ENCODE measurements at regions not wholly inside any gene's neighbourhood (a gene's known extent, or its start where the extent isn't known, plus 50 kb on each side); places are given as distances from the start of the nearest gene placed in this dataset.

- TF ChIP-seq PATZ1 (CRISPR knock-in tag; IDR thresholded peaks at IDR 0.05; ENCODE audit: borderline replicate concordance) (no peak), PPARA (CRISPR knock-in tag; IDR thresholded peaks at IDR 0.05; ENCODE audit: borderline replicate concordance) (no peak), OSR1 (CRISPR knock-in tag; IDR thresholded peaks at IDR 0.05) (no peak), RARB (CRISPR knock-in tag; IDR thresholded peaks at IDR 0.05) (no peak), CSRNP3 (CRISPR knock-in tag; IDR thresholded peaks at IDR 0.05) (no peak), ZFP3 (CRISPR knock-in tag; IDR thresholded peaks at IDR 0.05) (no peak), ZC3H10 (CRISPR knock-in tag; IDR thresholded peaks at IDR 0.05) (no peak), CREB5 (CRISPR knock-in tag; IDR thresholded peaks at IDR 0.05; ENCODE audit: low read depth) (no peak), ZNF70 (CRISPR knock-in tag; IDR thresholded peaks at IDR 0.05) (no peak)
These were observed 286.8 kb downstream of the PTPRU start for GRCh38 chr1:29523136-29523535.
